ENCODE measurements at regions not wholly inside any gene's neighbourhood (a gene's known extent, or its start where the extent isn't known, plus 50 kb on each side); places are given as distances from the start of the nearest gene placed in this dataset.

- TF ChIP-seq, protein P1, sequence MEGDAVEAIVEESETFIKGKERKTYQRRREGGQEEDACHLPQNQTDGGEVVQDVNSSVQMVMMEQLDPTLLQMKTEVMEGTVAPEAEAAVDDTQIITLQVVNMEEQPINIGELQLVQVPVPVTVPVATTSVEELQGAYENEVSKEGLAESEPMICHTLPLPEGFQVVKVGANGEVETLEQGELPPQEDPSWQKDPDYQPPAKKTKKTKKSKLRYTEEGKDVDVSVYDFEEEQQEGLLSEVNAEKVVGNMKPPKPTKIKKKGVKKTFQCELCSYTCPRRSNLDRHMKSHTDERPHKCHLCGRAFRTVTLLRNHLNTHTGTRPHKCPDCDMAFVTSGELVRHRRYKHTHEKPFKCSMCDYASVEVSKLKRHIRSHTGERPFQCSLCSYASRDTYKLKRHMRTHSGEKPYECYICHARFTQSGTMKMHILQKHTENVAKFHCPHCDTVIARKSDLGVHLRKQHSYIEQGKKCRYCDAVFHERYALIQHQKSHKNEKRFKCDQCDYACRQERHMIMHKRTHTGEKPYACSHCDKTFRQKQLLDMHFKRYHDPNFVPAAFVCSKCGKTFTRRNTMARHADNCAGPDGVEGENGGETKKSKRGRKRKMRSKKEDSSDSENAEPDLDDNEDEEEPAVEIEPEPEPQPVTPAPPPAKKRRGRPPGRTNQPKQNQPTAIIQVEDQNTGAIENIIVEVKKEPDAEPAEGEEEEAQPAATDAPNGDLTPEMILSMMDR (conservative IDR thresholded peaks at IDR 0.05) = no peak
- no peak overlapping the region for H3K4me3 ChIP-seq (ENCODE audit: low read length)
- Mint-ChIP-seq H3K9me3 (no peaks in the 10 kb centered on the region), H3K4me1 (peaks cover 4% of the 10 kb centered on the region), H3K4me3 (no peak overlapping the region), H3K36me3 (ENCODE audit: low read depth) (no peaks in the 10 kb centered on the region), H3K27ac (no peak overlapping the region), H3K27me3 (ENCODE audit: insufficient read depth) (peaks cover 17% of the 10 kb centered on the region)
- no peak for DNase-seq
- no peaks in the 10 kb centered on the region for H3K4me1 ChIP-seq (ENCODE audit: control insufficient read depth, insufficient read depth, low read length)
- H3K27ac ChIP-seq (ENCODE audit: low read depth, low read length) = no peak overlapping the region
- H3K27me3 ChIP-seq (ENCODE audit: control insufficient read depth, insufficient read depth, low read length, poor library complexity, severe bottlenecking) = no peaks in the 10 kb centered on the region
- H3K9me3 ChIP-seq (ENCODE audit: control insufficient read depth, low read length) = no peaks in the 10 kb centered on the region
- WGBS, 2 experiments (ENCODE audit: insufficient coverage in 1 of 2, insufficient read length in 1 of 2) = 86 to 90% methylated on average over 5 to 8 of the region's 8 CpGs
- no peaks in the 10 kb centered on the region for H3K36me3 ChIP-seq (ENCODE audit: control insufficient read depth, insufficient read depth, low read length)
- no peak overlapping the region for H3K9ac ChIP-seq (ENCODE audit: extremely low read depth, low read length, poor library complexity, severe bottlenecking)
Measured at GRCh38 chr11:46198245-46199240, 77.3 kb upstream of the PHF21A start.

- no peaks in the 10 kb centered on the region for H3K9me3 ChIP-seq (ENCODE audit: control insufficient read depth, low read length)
- H3K27me3 ChIP-seq (ENCODE audit: control insufficient read depth, insufficient read depth, low read length, poor library complexity, severe bottlenecking) = no peaks in the 10 kb centered on the region
- no peak for DNase-seq
- no peaks in the 10 kb centered on the region for H3K9me3 Mint-ChIP-seq
- 80 to 94% methylated on average over 2 to 3 of the region's 3 CpGs for WGBS, 2 experiments (ENCODE audit: insufficient coverage in 1 of 2, insufficient read length in 1 of 2)
- H3K27me3 Mint-ChIP-seq (ENCODE audit: insufficient read depth) = peaks cover 17% of the 10 kb centered on the region
- H3K27ac Mint-ChIP-seq = no peak overlapping the region
- H3K36me3 Mint-ChIP-seq (ENCODE audit: low read depth) = no peaks in the 10 kb centered on the region
- peaks cover 1% of the 10 kb centered on the region for H3K4me1 Mint-ChIP-seq
- H3K9ac ChIP-seq (ENCODE audit: extremely low read depth, low read length, poor library complexity, severe bottlenecking) = no peak overlapping the region
- H3K36me3 ChIP-seq (ENCODE audit: control insufficient read depth, insufficient read depth, low read length) = no peaks in the 10 kb centered on the region
- no peak overlapping the region for H3K27ac ChIP-seq (ENCODE audit: low read depth, low read length)
- no peaks in the 10 kb centered on the region for H3K4me1 ChIP-seq (ENCODE audit: control insufficient read depth, insufficient read depth, low read length)
- H3K4me3 ChIP-seq (ENCODE audit: low read length) = no peak overlapping the region
- TF ChIP-seq, protein P1 (conservative IDR thresholded peaks at IDR 0.05) = no peak
- H3K4me3 Mint-ChIP-seq = no peak overlapping the region
Measured at GRCh38 chr11:46197421-46197820, 76.2 kb upstream of the PHF21A start.

- Histone ChIP-seq H3K27ac (ENCODE audit: low read depth, low read length) (no peak overlapping the region), H3K36me3 (ENCODE audit: control insufficient read depth, insufficient read depth, low read length) (no peaks in the 10 kb centered on the region), H3K4me1 (ENCODE audit: control insufficient read depth, insufficient read depth, low read length) (no peaks in the 10 kb centered on the region), H3K9ac (ENCODE audit: extremely low read depth, low read length, poor library complexity, severe bottlenecking) (no peak overlapping the region), H3K27me3 (ENCODE audit: control insufficient read depth, insufficient read depth, low read length, poor library complexity, severe bottlenecking) (peaks cover 7% of the 10 kb centered on the region), H3K9me3 (ENCODE audit: control insufficient read depth, low read length) (no peaks in the 10 kb centered on the region), H3K4me3 (ENCODE audit: low read length) (no peak overlapping the region)
- Mint-ChIP-seq H3K27me3 (ENCODE audit: insufficient read depth) (peaks cover 3% of the 10 kb centered on the region), H3K4me1 (no peaks in the 10 kb centered on the region), H3K9me3 (peaks cover 4% of the 10 kb centered on the region), H3K36me3 (ENCODE audit: low read depth) (no peaks in the 10 kb centered on the region), H3K27ac (no peak overlapping the region), H3K4me3 (no peak overlapping the region)
- DNase-seq = no peak
- TF ChIP-seq, protein P1 (conservative IDR thresholded peaks at IDR 0.05) = no peak
Measured at GRCh38 chr11:46188017-46188416, 66.8 kb upstream of the PHF21A start.
